Suprapubic skin (tissue), 4 donors: ENCODE measurements at regions not wholly inside any gene's neighbourhood (a gene's known extent, or its start where the extent isn't known, plus 50 kb on each side); places are given as distances from the start of the nearest gene placed in this dataset.
"Not testable (repeated sequence)": the region's sequence is repeated elsewhere in the genome, so short reads cannot be mapped to it uniquely, and the experiment has no call there.

Experiments used
- DNase-seq, 2 donors: peaks; one replicate each; pipeline ENCODE4 v3.0.0-alpha.2; 2019; ENCODE audit warnings: low spot score in 2 of 2
- H3K27ac ChIP-seq: fragments of 200-600 bp; sonication (generic); one replicate; pipeline ENCODE4 v1.5.1; 2019
- H3K27me3 ChIP-seq: fragments of 200-600 bp; sonication (generic); one replicate; pipeline ENCODE4 v1.5.1; 2019
- H3K36me3 ChIP-seq: fragments of 200-600 bp; sonication (generic); one replicate; pipeline ENCODE4 v1.5.1; 2019
- H3K4me1 ChIP-seq: fragments of 200-600 bp; sonication (generic); one replicate; pipeline ENCODE4 v1.5.1; 2019
- H3K4me3 ChIP-seq: fragments of 200-600 bp; sonication (generic); one replicate; pipeline ENCODE4 v1.5.1; 2019; ENCODE audit warnings: mild to moderate bottlenecking
- H3K9me3 ChIP-seq: fragments of 200-600 bp; sonication (generic); one replicate; pipeline ENCODE4 v1.5.1; 2019
- EP300 ChIP-seq: sonication (generic); formaldehyde crosslinking; IDR thresholded peaks from one replicate; pipeline ENCODE4 v1.6.1; 2017; ENCODE audit warnings: antibody characterized with exemption
- POLR2A ChIP-seq, 2 donors: fragments of 450-650 bp; IDR thresholded peaks; one replicate each; pipeline ENCODE4 v1.6.1; 2017; ENCODE audit warnings: antibody characterized with exemption in 2 of 2, mild to moderate bottlenecking in 2 of 2, moderate library complexity in 2 of 2
- POLR2AphosphoS5 ChIP-seq, 3 donors: sonication (generic); formaldehyde crosslinking; IDR thresholded peaks; one replicate each; pipeline ENCODE4 v1.6.1; 2017; ENCODE audit warnings: antibody characterized with exemption in 3 of 3
- WGBS: methylation state at CpG from one replicate; pipeline ENCODE4 v1.1.5; 2018; 5-methylcytosine and 5-hydroxymethylcytosine counted together
- TF ChIP-seq, protein P1 (sequence below), 2 donors: fragments of 200-600 bp in 1 of 2; fragments of 450-650 bp in 1 of 2; sonication (generic) in 1 of 2; IDR thresholded peaks; one replicate each; pipeline ENCODE4 v1.5.1; 2016 to 2019; ENCODE audit warnings: antibody characterized with exemption in 2 of 2, mild to moderate bottlenecking in 1 of 2, moderate library complexity in 1 of 2

DNA sequence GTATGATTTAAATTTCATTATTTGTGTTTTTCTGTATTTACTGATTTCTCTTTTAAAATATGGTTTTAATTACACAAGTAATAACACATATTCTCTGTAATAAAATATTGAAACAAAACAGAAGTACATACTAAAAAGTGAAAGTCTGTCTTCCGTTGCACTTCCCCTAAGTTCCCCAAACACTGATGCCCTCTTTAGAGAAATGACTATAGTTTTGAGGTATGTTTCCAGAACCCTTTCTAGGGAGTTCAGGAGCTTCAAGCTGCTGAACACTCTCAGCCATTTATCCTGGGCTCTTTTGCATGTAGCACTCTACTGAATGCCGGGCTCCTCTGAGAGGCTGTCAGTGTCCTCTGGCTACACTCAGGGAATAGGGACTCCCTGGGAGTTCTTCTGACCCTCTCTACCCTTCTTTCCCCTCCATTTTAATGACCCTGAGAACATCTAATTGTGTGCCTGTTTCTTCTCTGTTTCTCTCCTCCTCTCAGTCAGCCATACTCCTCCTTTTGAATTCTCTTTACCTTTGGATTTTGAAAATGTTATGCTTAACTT lies 60.4 kb upstream of the KCNAB1 start:
- no peak overlapping the region for H3K4me3 ChIP-seq
- no peaks in the 10 kb centered on the region for H3K27me3 ChIP-seq
- no peaks in the 10 kb centered on the region for H3K4me1 ChIP-seq
- H3K27ac ChIP-seq = no peak overlapping the region
- no peak for DNase-seq
- TF ChIP-seq POLR2A (IDR thresholded peaks at IDR 0.05) (no peak), EP300 (no peak), POLR2AphosphoS5 (IDR thresholded peaks at IDR 0.05) (no peak)
- TF ChIP-seq, protein P1, sequence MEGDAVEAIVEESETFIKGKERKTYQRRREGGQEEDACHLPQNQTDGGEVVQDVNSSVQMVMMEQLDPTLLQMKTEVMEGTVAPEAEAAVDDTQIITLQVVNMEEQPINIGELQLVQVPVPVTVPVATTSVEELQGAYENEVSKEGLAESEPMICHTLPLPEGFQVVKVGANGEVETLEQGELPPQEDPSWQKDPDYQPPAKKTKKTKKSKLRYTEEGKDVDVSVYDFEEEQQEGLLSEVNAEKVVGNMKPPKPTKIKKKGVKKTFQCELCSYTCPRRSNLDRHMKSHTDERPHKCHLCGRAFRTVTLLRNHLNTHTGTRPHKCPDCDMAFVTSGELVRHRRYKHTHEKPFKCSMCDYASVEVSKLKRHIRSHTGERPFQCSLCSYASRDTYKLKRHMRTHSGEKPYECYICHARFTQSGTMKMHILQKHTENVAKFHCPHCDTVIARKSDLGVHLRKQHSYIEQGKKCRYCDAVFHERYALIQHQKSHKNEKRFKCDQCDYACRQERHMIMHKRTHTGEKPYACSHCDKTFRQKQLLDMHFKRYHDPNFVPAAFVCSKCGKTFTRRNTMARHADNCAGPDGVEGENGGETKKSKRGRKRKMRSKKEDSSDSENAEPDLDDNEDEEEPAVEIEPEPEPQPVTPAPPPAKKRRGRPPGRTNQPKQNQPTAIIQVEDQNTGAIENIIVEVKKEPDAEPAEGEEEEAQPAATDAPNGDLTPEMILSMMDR (IDR thresholded peaks at IDR 0.05) = no peak
- H3K36me3 ChIP-seq = no peaks in the 10 kb centered on the region
- WGBS = 33% methylated on average over 2 of the region's 2 CpGs
- H3K9me3 ChIP-seq = no peaks in the 10 kb centered on the region

DNA sequence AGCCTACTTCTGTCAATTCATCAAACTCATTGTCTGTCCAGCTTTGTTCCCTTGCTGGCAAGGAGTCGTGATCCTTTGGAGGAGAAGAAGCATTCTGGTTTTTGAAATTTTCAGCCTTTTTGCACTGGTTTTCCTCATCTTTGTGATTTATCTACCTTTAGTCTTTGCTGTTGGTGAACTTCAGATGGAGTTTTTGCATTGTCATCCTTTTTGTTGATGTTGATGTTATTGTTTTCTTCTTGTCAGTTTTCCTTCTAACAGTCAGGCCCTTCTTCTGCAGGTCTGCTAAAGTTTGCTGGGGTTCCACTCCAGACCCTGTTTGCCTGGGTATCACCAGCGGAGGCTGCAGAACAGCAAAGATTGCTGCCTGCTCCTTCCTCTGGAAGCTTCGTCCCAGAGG lies 52.2 kb upstream of the KCNAB1 start:
- H3K9me3 ChIP-seq, H3K4me3 ChIP-seq, H3K27me3 ChIP-seq, H3K4me1 ChIP-seq, H3K36me3 ChIP-seq, DNase-seq, H3K27ac ChIP-seq: not testable (repeated sequence)
- WGBS = 86% methylated on average over 3 of the region's 3 CpGs

DNA sequence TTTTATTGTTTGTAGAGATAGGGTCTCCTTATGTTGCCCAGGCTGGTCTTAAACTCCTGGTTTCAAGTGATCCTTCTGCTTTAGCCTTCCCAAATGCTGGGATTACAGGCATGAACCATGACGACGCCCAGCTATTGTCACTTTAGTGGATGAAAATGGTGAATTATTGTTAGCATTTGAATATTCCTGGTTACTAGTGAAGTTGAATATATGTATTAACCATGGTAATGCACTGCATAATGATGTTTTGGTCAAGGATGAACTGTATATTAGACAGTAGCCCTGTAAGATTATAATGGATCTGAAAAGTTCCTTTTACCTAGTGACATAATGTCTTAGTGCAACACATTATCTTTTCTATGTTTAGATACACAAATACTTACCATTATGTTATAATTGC lies 50.4 kb upstream of the KCNAB1 start:
- no peak overlapping the region for H3K27ac ChIP-seq
- DNase-seq = no peak
- no peak overlapping the region for H3K4me3 ChIP-seq
- H3K4me1 ChIP-seq = no peaks in the 10 kb centered on the region
- 93% methylated on average over 2 of the region's 2 CpGs for WGBS
- TF ChIP-seq POLR2A (IDR thresholded peaks at IDR 0.05) (no peak), EP300 (no peak), POLR2AphosphoS5 (IDR thresholded peaks at IDR 0.05) (no peak)
- TF ChIP-seq, protein P1 (IDR thresholded peaks at IDR 0.05) = no peak
- H3K36me3 ChIP-seq = no peaks in the 10 kb centered on the region
- H3K27me3 ChIP-seq = no peaks in the 10 kb centered on the region
- H3K9me3 ChIP-seq = no peaks in the 10 kb centered on the region
